MM.1S (cell line): ENCODE measurements at regions not wholly inside any gene's neighbourhood (a gene's known extent, or its start where the extent isn't known, plus 50 kb on each side); places are given as distances from the start of the nearest gene placed in this dataset.
A peak's percentile ranks its signal among the peaks of the same experiment; 100 is the strongest.
"Not testable (repeated sequence)": the region's sequence is repeated elsewhere in the genome, so short reads cannot be mapped to it uniquely, and the experiment has no call there.

ENCODE experiments used
- DNase-seq: peaks from one replicate; pipeline ENCODE4 v3.0.0-alpha.2; 2015
- H2AFZ ChIP-seq: fragments of 300-600 bp; sonication (generic); 2 replicates; pipeline ENCODE4 v1.6.0; 2016; ENCODE audit warnings: antibody characterized with exemption, low read length
- H3F3A ChIP-seq: fragments of 300-600 bp; sonication (generic); 2 replicates; pipeline ENCODE4 v1.6.1; 2016; ENCODE audit warnings: mild to moderate bottlenecking, antibody characterized with exemption, low read length, moderate library complexity, mixed read lengths; ENCODE audit not compliant: insufficient read depth
- H3K27ac ChIP-seq: fragments of 300-600 bp; sonication (generic); 2 replicates; pipeline ENCODE4 v1.5.1; 2016; ENCODE audit warnings: mild to moderate bottlenecking, low read length
- H3K27me3 ChIP-seq: fragments of 300-600 bp; sonication (generic); replicated peaks from 2 replicates; pipeline ENCODE4 v1.6.0; 2016; ENCODE audit warnings: low read length; ENCODE audit not compliant: insufficient read depth
- H3K36me3 ChIP-seq: fragments of 300-600 bp; sonication (generic); replicated peaks from 2 replicates; pipeline ENCODE4 v1.6.1; 2016; ENCODE audit warnings: mild to moderate bottlenecking, low read length, mixed read lengths; ENCODE audit not compliant: insufficient read depth
- H3K4me1 ChIP-seq: fragments of 300-600 bp; sonication (generic); 2 replicates; pipeline ENCODE4 v1.6.1; 2016; ENCODE audit warnings: low read length, mixed read lengths
- H3K4me2 ChIP-seq: fragments of 300-600 bp; sonication (generic); 2 replicates; pipeline ENCODE4 v1.6.0; 2016; ENCODE audit warnings: low read depth, low read length
- H3K4me3 ChIP-seq: fragments of 300-600 bp; sonication (generic); 2 replicates; pipeline ENCODE4 v1.5.1; 2016; ENCODE audit warnings: low read length, mixed read lengths
- H3K79me2 ChIP-seq: fragments of 300-600 bp; sonication (generic); 2 replicates; pipeline ENCODE4 v1.6.1; 2016; ENCODE audit warnings: mixed run types, low read length, mixed read lengths
- H3K9ac ChIP-seq: fragments of 300-600 bp; sonication (generic); 2 replicates; pipeline ENCODE4 v1.6.1; 2016; ENCODE audit warnings: low read length, mixed read lengths
- H3K9me2 ChIP-seq: fragments of 300-600 bp; sonication (generic); replicated peaks from 2 replicates; pipeline ENCODE4 v1.6.1; 2016; ENCODE audit warnings: mild to moderate bottlenecking, low read length, mixed read lengths; ENCODE audit not compliant: insufficient read depth
- H3K9me3 ChIP-seq: fragments of 300-600 bp; sonication (generic); replicated peaks from 2 replicates; pipeline ENCODE4 v1.6.1; 2016; ENCODE audit warnings: mild to moderate bottlenecking, low read length, mixed read lengths; ENCODE audit not compliant: insufficient read depth
- H4K20me1 ChIP-seq: fragments of 300-600 bp; sonication (generic); 2 replicates; pipeline ENCODE4 v1.6.1; 2016; ENCODE audit warnings: mild to moderate bottlenecking, low read length, moderate library complexity, mixed read lengths; ENCODE audit not compliant: insufficient read depth

GRCh38 chr12:8320791-8321370, 93.5 kb upstream of the FAM90A1 start:
- not testable (repeated sequence) for H3K36me3 ChIP-seq, H3K9me3 ChIP-seq, H3K27me3 ChIP-seq, H2AFZ ChIP-seq, H3K9me2 ChIP-seq, H4K20me1 ChIP-seq, H3K79me2 ChIP-seq
- Histone ChIP-seq H3K4me1 (peaks cover 16% of the 10 kb centered on the region), H3K27ac (peak overlapping the region; percentile 100), H3K4me3 (peak overlapping the region; percentile 65), H3K9ac (peak overlapping the region; percentile 91), H3K4me2 (peak overlapping the region; percentile 97; the same call in 1 of the 2 replicates), H3F3A (peaks cover 25% of the 10 kb centered on the region)
- peak; percentile 48 for DNase-seq

DNA sequence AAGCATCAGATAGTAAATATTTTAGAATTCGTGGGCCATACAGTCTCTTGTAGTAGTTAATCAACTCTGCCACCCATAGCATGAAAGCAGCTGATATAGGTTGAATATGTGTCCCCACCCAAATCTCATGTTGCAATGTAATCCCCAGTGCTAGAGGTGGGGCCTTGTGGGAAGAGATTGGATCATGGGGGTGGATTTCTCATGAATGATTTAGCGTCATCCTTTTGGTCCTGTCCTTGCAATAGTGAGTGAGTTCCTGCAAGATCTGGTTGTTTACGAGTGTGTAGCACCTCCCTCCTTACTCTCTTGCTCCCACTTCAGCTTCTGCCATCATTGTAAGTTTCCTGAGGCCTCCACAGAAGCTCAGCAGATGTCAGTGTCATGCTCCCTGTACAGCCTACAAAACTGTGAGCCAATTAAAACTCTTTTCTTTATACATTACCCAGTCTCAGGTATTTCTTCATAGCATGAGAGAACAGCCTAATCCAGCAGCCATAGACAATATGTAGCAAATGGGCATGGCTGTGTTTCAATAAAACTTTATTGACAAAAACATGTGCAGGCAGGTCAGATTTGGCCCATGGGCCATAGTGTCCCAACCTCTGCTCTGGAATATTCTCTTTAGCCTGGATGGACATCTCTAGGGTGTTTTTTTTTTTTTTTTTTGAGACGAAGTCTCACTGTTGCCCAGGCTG, 97.9 kb upstream of the FAM90A1 start:
- H3K4me1 ChIP-seq, DNase-seq, H3K9ac ChIP-seq, H3K27ac ChIP-seq, H3F3A ChIP-seq, H3K27me3 ChIP-seq, H4K20me1 ChIP-seq, H2AFZ ChIP-seq, H3K4me2 ChIP-seq, H3K9me2 ChIP-seq, H3K79me2 ChIP-seq, H3K4me3 ChIP-seq, H3K36me3 ChIP-seq, H3K9me3 ChIP-seq: not testable (repeated sequence)

DNA sequence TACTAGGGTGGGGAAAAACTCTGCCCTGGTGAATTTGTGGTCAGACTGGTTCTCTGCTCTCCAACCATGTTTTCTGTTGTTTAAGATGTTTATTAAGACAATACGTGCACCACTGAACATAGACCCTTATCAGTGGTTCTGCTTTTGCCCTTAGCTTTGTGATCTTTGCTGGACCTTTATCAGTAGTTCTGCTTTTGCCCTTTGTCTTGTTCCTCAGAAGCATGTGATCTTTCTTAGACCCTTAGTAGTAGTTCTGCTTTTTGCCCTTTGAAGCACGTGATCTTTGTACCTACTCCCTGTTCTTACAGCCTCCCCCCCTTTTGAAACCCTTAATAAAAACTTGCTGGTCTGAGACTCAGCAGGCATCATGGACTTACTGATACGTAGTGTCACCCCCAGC, 101.4 kb upstream of the FAM90A1 start:
- DNase-seq, H4K20me1 ChIP-seq, H3K4me1 ChIP-seq: not testable (repeated sequence)

GRCh38 chr12:8332373-8332772, 105.0 kb upstream of the FAM90A1 start:
- H2AFZ ChIP-seq, H3K27me3 ChIP-seq, H3K27ac ChIP-seq, H4K20me1 ChIP-seq, H3K9me2 ChIP-seq, H3K36me3 ChIP-seq, H3K4me2 ChIP-seq, H3K4me3 ChIP-seq, DNase-seq, H3K79me2 ChIP-seq, H3K9me3 ChIP-seq, H3K9ac ChIP-seq, H3K4me1 ChIP-seq, H3F3A ChIP-seq: not testable (repeated sequence)

More for the DNA sequence above, 101.4 kb upstream of the FAM90A1 start:
- H3K27ac ChIP-seq, H3K27me3 ChIP-seq, H3K4me2 ChIP-seq, H3K36me3 ChIP-seq, H3F3A ChIP-seq, H3K9me2 ChIP-seq, H2AFZ ChIP-seq, H3K79me2 ChIP-seq, H3K9ac ChIP-seq, H3K4me3 ChIP-seq, H3K9me3 ChIP-seq: not testable (repeated sequence)

DNA sequence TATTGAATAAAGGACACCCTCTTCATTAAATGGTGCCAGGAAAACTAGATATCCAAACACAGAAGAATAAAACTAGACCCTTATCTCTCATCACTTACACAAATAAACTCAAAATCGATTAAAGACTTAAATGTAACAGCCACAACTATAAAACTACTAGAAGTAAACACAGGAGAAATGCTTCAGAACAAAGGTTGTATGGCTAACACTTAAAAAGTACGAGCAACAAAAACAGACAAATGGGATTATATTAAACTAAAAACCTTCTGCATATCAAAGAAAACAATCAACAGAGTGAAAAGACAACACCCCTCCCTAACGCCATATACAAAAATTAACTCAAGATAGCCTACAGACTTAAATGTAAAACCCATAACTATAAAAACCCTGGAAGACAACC, 104.7 kb upstream of the CLEC6A start:
- not testable (repeated sequence) for H3K4me2 ChIP-seq, H3F3A ChIP-seq, H3K79me2 ChIP-seq, H3K4me1 ChIP-seq, H3K9me3 ChIP-seq, H2AFZ ChIP-seq, H3K36me3 ChIP-seq, H4K20me1 ChIP-seq, H3K4me3 ChIP-seq, H3K9me2 ChIP-seq, DNase-seq, H3K27ac ChIP-seq, H3K27me3 ChIP-seq, H3K9ac ChIP-seq

GRCh38 chr12:8354741-8355140, 101.0 kb upstream of the CLEC6A start:
- not testable (repeated sequence) for H3K4me3 ChIP-seq

GRCh38 chr12:8355531-8355930, 100.2 kb upstream of the CLEC6A start:
- not testable (repeated sequence) for H2AFZ ChIP-seq, H3F3A ChIP-seq, DNase-seq, H3K4me2 ChIP-seq, H3K4me1 ChIP-seq, H4K20me1 ChIP-seq, H3K79me2 ChIP-seq, H3K9me2 ChIP-seq, H3K4me3 ChIP-seq, H3K27ac ChIP-seq, H3K9me3 ChIP-seq, H3K27me3 ChIP-seq, H3K9ac ChIP-seq, H3K36me3 ChIP-seq

More at GRCh38 chr12:8354741-8355140, 101.0 kb upstream of the CLEC6A start:
- not testable (repeated sequence) for H3K9ac ChIP-seq, H3K27ac ChIP-seq, H3K4me2 ChIP-seq, H3K4me1 ChIP-seq, H3F3A ChIP-seq, DNase-seq, H4K20me1 ChIP-seq, H3K36me3 ChIP-seq, H2AFZ ChIP-seq, H3K79me2 ChIP-seq, H3K9me3 ChIP-seq, H3K27me3 ChIP-seq, H3K9me2 ChIP-seq
